ENCODE measurements at regions not wholly inside any gene's neighbourhood (a gene's known extent, or its start where the extent isn't known, plus 50 kb on each side); places are given as distances from the start of the nearest gene placed in this dataset.
"Not testable (repeated sequence)": the region's sequence is repeated elsewhere in the genome, so short reads cannot be mapped to it uniquely, and the experiment has no call there.

DNA sequence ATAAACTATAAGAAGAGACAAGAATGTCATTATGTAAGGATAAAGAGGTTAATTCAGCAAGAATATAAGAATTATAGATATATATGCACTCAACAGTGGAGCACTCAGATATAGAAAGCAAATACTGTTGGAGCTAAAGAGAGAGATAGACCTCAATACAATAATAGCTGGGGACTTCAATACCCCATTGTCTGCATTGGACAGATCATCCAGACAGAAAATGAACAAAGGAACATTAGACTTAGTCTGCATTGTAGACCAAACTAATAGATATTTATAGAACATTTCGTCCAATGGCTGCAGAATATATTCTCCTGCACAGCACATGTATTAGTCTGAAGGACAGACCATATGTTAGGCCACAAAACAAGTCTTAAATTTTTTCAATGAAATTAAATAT lies 777.1 kb downstream of the CDH18 start:
- no peak for TF ChIP-seq POLR2AphosphoS5 (IDR thresholded peaks at IDR 0.05)
- TF ChIP-seq EP300 (IDR thresholded peaks at IDR 0.05) = no peak
- TF ChIP-seq, protein P1, sequence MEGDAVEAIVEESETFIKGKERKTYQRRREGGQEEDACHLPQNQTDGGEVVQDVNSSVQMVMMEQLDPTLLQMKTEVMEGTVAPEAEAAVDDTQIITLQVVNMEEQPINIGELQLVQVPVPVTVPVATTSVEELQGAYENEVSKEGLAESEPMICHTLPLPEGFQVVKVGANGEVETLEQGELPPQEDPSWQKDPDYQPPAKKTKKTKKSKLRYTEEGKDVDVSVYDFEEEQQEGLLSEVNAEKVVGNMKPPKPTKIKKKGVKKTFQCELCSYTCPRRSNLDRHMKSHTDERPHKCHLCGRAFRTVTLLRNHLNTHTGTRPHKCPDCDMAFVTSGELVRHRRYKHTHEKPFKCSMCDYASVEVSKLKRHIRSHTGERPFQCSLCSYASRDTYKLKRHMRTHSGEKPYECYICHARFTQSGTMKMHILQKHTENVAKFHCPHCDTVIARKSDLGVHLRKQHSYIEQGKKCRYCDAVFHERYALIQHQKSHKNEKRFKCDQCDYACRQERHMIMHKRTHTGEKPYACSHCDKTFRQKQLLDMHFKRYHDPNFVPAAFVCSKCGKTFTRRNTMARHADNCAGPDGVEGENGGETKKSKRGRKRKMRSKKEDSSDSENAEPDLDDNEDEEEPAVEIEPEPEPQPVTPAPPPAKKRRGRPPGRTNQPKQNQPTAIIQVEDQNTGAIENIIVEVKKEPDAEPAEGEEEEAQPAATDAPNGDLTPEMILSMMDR (IDR thresholded peaks at IDR 0.05) = no peak
- TF ChIP-seq POLR2A (IDR thresholded peaks at IDR 0.05) = no peak
- Histone ChIP-seq H3K36me3 (no peaks in the 10 kb centered on the region), H3K4me3 (no peak overlapping the region), H3K27ac (no peak overlapping the region), H3K9me3 (peaks cover 0 to 3% (median 0%) of the 10 kb centered on the region in 4 donors), H3K4me1 (no peaks in the 10 kb centered on the region), H3K27me3 (no peaks in the 10 kb centered on the region)
- ATAC-seq (ENCODE audit: low FRiP score in 2 of 2) = no peak
- DNase-seq = no peak
- WGBS, 2 donors = 79 to 83% methylated on average over 1 of the region's 1 CpG

DNA sequence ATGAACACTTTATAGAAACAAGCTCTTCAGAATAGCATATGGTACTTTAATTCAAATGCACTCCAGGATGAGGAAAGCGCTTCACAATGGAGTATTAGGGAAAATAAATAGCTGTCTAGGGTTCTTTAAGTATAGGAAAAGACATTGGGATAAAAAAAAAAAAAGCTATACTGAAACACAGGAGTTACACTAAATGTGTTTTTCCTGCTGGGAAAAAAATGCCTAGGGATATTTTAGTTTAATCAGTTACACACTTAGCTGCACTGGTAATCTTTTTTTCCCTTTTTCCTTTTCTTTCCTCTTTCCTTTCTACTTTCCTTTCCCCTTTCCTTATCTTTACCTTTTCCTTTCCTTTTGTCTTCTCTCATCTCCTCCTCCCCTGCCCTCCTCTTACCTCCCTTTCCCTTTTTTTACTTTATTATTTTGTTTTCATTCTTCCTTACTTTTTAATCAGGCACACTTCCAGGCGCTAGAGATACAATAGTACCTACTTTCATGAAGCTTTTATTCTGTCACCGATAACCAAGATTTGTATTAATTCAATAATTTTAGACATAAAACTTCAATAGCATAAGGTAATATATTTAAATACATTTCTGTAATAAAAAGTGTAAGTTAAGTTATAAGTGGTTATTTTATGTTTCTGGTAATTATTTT lies 758.7 kb downstream of the CDH18 start:
- no peak overlapping the region for H3K27ac ChIP-seq
- no peaks in the 10 kb centered on the region for H3K27me3 ChIP-seq
- TF ChIP-seq POLR2A (IDR thresholded peaks at IDR 0.05) (no peak), EP300 (IDR thresholded peaks at IDR 0.05) (no peak), POLR2AphosphoS5 (IDR thresholded peaks at IDR 0.05) (no peak)
- TF ChIP-seq, protein P1 (IDR thresholded peaks at IDR 0.05) = no peak
- H3K36me3 ChIP-seq = no peaks in the 10 kb centered on the region
- no peaks in the 10 kb centered on the region for H3K9me3 ChIP-seq
- WGBS, 2 donors = 88 to 89% methylated on average over 3 of the region's 3 CpGs
- no peaks in the 10 kb centered on the region for H3K4me1 ChIP-seq
- no peak for ATAC-seq (ENCODE audit: low FRiP score in 2 of 2)
- H3K4me3 ChIP-seq = no peak overlapping the region
- no peak for DNase-seq

DNA sequence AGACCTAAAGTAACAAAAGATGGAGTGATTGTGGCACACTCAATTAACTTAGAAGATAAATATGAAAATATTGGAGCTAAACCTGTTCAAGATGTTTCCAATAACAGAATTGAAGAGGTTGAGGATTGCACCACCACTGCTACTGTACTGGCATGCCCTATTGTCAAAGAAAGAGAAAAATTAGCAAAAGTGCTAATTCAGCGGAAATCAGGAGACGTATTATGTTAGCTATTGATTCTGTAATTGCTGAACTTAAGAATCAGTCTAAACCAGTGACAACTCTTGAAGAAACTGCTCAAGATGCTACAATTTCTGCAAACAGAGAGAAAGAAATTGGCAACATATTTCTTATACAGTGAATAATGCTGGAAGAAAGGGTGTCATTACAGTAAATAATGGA lies 754.4 kb downstream of the CDH18 start:
- no peak for ATAC-seq (ENCODE audit: low FRiP score in 2 of 2)
- H3K4me3 ChIP-seq = no peak overlapping the region
- H3K4me1 ChIP-seq = no peaks in the 10 kb centered on the region
- TF ChIP-seq EP300 (IDR thresholded peaks at IDR 0.05) = no peak
- H3K9me3 ChIP-seq = no peaks in the 10 kb centered on the region
- H3K27ac ChIP-seq = no peak overlapping the region
- H3K27me3 ChIP-seq = no peaks in the 10 kb centered on the region
- DNase-seq = no peak
- WGBS, 2 donors = 88 to 94% methylated on average over 2 of the region's 2 CpGs
- no peaks in the 10 kb centered on the region for H3K36me3 ChIP-seq

DNA sequence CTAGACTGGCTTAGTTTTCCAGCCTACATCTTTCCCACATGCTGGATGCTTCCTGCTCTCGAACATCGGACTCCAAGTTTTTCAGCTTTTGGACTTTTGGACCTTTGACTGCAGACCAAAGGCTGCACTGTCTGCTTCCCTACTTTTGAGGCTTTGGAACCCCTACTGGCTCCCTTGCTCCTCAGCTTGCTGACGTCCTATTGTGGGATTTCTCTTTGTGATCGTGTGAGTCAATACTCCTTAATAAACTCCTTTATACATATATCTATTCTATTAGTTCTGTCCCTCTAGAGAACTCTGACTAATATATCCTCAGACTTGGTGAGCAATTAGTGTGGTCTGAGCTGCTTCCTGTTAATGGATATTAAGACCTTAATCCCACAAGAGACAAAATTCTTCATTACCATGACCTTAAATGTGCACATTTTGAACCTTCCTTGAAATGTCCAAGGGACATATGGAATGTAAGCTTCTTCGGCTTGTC lies 752.9 kb downstream of the CDH18 start:
- no peaks in the 10 kb centered on the region for H3K36me3 ChIP-seq
- H3K4me3 ChIP-seq = no peak overlapping the region
- ATAC-seq (ENCODE audit: low FRiP score in 2 of 2) (no peak), DNase-seq (no peak)
- no peaks in the 10 kb centered on the region for H3K27me3 ChIP-seq
- no peak overlapping the region for H3K27ac ChIP-seq
- no peaks in the 10 kb centered on the region for H3K9me3 ChIP-seq
- no peak for TF ChIP-seq POLR2AphosphoS5 (IDR thresholded peaks at IDR 0.05)
- 81 to 90% methylated on average over 5 of the region's 5 CpGs for WGBS, 2 donors
- H3K4me1 ChIP-seq = no peaks in the 10 kb centered on the region

DNA sequence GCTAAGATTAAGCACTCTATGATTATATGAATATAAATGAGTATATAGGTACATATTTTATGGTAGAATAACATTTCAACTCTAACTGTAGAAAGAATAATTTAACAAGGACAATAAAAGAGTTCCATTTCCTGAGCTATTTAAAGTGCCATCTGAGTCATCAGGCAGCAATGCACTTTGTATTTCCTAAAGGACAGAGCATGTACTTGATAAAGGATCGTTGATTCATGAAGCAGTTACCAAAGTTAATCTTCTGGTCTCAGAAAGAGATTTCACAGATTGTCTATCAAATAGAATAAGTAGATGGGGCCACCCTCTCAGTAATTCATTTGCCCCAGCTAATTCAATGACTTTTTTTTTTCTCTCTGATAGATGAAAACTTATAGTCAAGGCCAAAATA lies 747.8 kb downstream of the CDH18 start:
- no peak for TF ChIP-seq POLR2AphosphoS5 (IDR thresholded peaks at IDR 0.05)
- TF ChIP-seq POLR2A (IDR thresholded peaks at IDR 0.05) = no peak
- TF ChIP-seq, protein P1 (IDR thresholded peaks at IDR 0.05) = no peak
- no peak for TF ChIP-seq EP300 (IDR thresholded peaks at IDR 0.05)
- Histone ChIP-seq H3K36me3 (no peaks in the 10 kb centered on the region), H3K9me3 (no peaks in the 10 kb centered on the region), H3K4me3 (no peak overlapping the region), H3K4me1 (no peaks in the 10 kb centered on the region), H3K27ac (no peak overlapping the region), H3K27me3 (no peaks in the 10 kb centered on the region)
- 18 to 32% methylated on average over 1 of the region's 1 CpG for WGBS, 2 donors
- no peak for ATAC-seq (ENCODE audit: low FRiP score in 2 of 2)
- no peak for DNase-seq

DNA sequence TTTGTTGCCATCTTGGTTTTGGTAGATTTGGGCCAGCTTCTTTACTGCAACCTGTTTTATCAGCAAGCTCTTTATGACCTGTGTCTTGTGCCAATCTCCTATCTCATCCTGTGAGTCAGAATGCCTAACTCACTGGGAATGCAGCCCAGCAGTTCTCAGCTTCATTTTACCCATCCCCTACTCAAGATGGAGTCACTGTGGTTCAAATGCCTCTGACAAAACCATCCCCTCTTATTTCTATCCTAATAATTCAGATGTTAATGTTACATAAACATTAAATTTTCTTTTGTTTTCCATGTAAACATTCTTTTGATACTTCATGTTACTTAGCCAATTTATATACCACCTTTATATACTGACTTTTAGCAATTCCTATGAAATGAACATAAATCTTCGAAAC lies 746.3 kb downstream of the CDH18 start:
- Histone ChIP-seq H3K4me3 (no peak overlapping the region), H3K27ac (no peak overlapping the region), H3K9me3 (no peaks in the 10 kb centered on the region), H3K4me1 (no peaks in the 10 kb centered on the region), H3K36me3 (no peaks in the 10 kb centered on the region), H3K27me3 (no peaks in the 10 kb centered on the region)
- ATAC-seq (ENCODE audit: low FRiP score in 2 of 2) (no peak), DNase-seq (no peak)
- WGBS, 2 donors = 78 to 82% methylated on average over 1 of the region's 1 CpG
- no peak for TF ChIP-seq POLR2AphosphoS5 (IDR thresholded peaks at IDR 0.05)
- TF ChIP-seq POLR2A (IDR thresholded peaks at IDR 0.05) = no peak
- no peak for TF ChIP-seq EP300 (IDR thresholded peaks at IDR 0.05)
- TF ChIP-seq, protein P1 (IDR thresholded peaks at IDR 0.05) = no peak

DNA sequence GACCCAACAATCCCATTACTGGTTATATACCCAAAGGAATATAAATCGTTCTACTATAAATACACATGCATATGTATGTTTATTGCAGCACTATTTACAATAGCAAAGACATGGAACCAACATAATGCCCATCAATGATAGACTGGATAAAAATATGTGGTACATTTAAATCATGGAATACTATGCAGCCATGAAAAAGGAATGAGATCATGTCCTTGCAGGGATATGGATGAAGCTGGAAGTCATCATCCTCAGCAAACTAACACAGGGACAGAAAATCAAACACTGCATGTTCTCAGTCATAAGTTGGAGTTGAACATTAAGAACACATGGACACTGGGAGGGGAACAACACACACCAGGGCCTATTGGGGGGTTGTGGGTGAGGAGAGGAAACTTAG lies 741.8 kb downstream of the CDH18 start:
- H3K27ac ChIP-seq; H3K9me3 ChIP-seq; H3K27me3 ChIP-seq; H3K4me3 ChIP-seq; DNase-seq; H3K36me3 ChIP-seq; ATAC-seq (ENCODE audit: low FRiP score in 2 of 2); H3K4me1 ChIP-seq: not testable (repeated sequence)
- 75 to 83% methylated on average over 1 of the region's 1 CpG for WGBS, 2 donors
